ENCODE measurements at regions not wholly inside any gene's neighbourhood (a gene's known extent, or its start where the extent isn't known, plus 50 kb on each side); places are given as distances from the start of the nearest gene placed in this dataset.

DNA sequence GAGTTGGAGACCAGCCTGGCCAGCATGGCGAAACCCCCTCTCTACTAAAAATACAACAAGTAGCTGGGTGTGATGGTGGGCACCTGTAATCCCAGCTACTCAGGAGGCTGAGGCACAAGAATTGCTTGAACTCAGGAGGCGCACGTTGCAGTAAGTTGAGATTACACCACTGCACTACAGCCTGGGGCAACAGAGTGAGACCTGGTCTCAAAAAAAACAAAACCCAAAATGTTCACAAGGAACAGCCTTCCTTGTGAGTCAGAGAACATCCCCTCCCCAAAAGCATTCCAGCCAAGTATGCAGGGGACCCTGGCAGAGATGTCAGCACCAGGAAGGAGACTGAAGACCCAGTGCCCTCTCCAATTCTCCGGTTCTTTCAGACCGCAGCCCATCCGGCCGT is 314.9 kb upstream of the TSHZ3 start:
- Histone ChIP-seq H3K4me1 (ENCODE audit: control insufficient read depth, insufficient read depth, low read length, poor library complexity, severe bottlenecking) (no peaks in the 10 kb centered on the region), H3K27ac (ENCODE audit: insufficient read depth, low read length, poor library complexity, severe bottlenecking) (no peak overlapping the region), H3K27me3 (replicated peaks; ENCODE audit: control insufficient read depth, insufficient read depth, low read length, poor library complexity, severe bottlenecking) (no peaks in the 10 kb centered on the region), H3K9me3 (ENCODE audit: control insufficient read depth, low read length) (no peaks in the 10 kb centered on the region), H3K4me3 (ENCODE audit: insufficient read depth, low read depth, low read length, poor library complexity, severe bottlenecking) (no peak overlapping the region), H3K36me3 (ENCODE audit: control insufficient read depth, insufficient read depth, low read length) (no peaks in the 10 kb centered on the region)
- no peak for DNase-seq

DNA sequence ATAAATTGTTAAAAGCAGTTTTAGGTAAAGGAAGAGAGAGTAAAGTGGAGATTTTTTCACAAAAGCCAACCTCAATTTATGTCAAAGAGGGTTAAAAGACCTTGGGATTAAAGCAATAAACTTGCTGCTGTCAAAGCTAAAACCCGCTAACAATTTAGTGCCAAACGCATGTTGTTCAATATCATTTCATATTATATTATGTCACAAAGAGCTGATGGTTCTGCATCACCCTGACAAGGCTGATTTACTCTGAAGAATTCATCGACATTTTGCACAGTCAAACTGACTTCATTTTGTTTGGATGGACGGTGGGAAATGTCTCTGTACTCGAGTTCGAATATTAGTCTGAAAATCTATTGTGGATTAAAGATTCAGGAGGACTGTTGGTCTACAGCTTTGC is 315.8 kb upstream of the TSHZ3 start:
- Histone ChIP-seq H3K4me1 (ENCODE audit: control insufficient read depth, insufficient read depth, low read length, poor library complexity, severe bottlenecking) (no peaks in the 10 kb centered on the region), H3K4me3 (ENCODE audit: insufficient read depth, low read depth, low read length, poor library complexity, severe bottlenecking) (no peak overlapping the region), H3K36me3 (ENCODE audit: control insufficient read depth, insufficient read depth, low read length) (no peaks in the 10 kb centered on the region), H3K27ac (ENCODE audit: insufficient read depth, low read length, poor library complexity, severe bottlenecking) (no peak overlapping the region), H3K27me3 (replicated peaks; ENCODE audit: control insufficient read depth, insufficient read depth, low read length, poor library complexity, severe bottlenecking) (no peaks in the 10 kb centered on the region), H3K9me3 (ENCODE audit: control insufficient read depth, low read length) (no peaks in the 10 kb centered on the region)
- DNase-seq = no peak

DNA sequence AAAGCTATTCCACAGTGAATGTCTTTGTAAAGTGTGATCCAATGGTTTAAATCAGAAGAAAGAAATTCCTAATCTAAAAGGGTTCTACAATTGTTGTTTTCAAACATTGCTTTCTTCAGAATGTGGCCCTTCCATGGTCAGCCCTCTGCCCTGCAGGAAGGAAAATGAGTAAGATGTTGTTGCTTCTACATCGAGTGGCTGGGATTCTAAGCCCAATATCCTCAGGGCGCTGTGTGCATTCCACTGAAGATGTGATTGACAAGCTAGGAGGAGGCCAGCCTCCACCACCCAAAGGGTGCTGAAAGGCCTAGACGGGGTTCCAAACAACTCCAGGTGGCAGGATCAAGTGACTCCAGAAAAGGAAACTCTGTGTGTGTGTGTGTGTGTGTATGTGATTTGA is 316.9 kb upstream of the TSHZ3 start:
- no peaks in the 10 kb centered on the region for H3K27me3 ChIP-seq (replicated peaks; ENCODE audit: control insufficient read depth, insufficient read depth, low read length, poor library complexity, severe bottlenecking)
- no peak overlapping the region for H3K4me3 ChIP-seq (ENCODE audit: insufficient read depth, low read depth, low read length, poor library complexity, severe bottlenecking)
- H3K9me3 ChIP-seq (ENCODE audit: control insufficient read depth, low read length) = no peaks in the 10 kb centered on the region
- DNase-seq = no peak
- H3K36me3 ChIP-seq (ENCODE audit: control insufficient read depth, insufficient read depth, low read length) = no peaks in the 10 kb centered on the region
- H3K4me1 ChIP-seq (ENCODE audit: control insufficient read depth, insufficient read depth, low read length, poor library complexity, severe bottlenecking) = no peaks in the 10 kb centered on the region
- no peak overlapping the region for H3K27ac ChIP-seq (ENCODE audit: insufficient read depth, low read length, poor library complexity, severe bottlenecking)

DNA sequence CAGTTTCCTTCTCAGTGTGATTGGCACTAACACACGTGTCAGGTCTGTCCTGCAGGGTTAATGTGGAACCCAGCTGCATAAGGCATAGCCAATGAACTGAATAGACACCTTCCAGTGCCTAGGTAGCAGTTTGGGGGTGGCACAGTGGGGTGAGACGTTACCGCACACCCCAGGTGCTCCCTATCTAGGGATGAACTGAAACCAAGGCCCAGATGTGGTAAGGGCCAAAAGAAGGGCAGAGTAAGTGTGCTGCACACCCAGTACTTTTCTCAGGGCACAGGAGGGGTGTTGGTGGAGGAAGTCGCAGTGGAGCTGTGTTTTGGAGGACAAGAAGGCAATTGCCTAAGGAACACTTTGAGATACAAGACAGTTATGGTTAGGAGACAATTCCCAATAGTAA is 317.9 kb upstream of the TSHZ3 start:
- Histone ChIP-seq H3K36me3 (ENCODE audit: control insufficient read depth, insufficient read depth, low read length) (no peaks in the 10 kb centered on the region), H3K27me3 (replicated peaks; ENCODE audit: control insufficient read depth, insufficient read depth, low read length, poor library complexity, severe bottlenecking) (no peaks in the 10 kb centered on the region), H3K4me1 (ENCODE audit: control insufficient read depth, insufficient read depth, low read length, poor library complexity, severe bottlenecking) (no peaks in the 10 kb centered on the region), H3K9me3 (ENCODE audit: control insufficient read depth, low read length) (no peaks in the 10 kb centered on the region), H3K4me3 (ENCODE audit: insufficient read depth, low read depth, low read length, poor library complexity, severe bottlenecking) (no peak overlapping the region), H3K27ac (ENCODE audit: insufficient read depth, low read length, poor library complexity, severe bottlenecking) (no peak overlapping the region)
- DNase-seq = no peak

DNA sequence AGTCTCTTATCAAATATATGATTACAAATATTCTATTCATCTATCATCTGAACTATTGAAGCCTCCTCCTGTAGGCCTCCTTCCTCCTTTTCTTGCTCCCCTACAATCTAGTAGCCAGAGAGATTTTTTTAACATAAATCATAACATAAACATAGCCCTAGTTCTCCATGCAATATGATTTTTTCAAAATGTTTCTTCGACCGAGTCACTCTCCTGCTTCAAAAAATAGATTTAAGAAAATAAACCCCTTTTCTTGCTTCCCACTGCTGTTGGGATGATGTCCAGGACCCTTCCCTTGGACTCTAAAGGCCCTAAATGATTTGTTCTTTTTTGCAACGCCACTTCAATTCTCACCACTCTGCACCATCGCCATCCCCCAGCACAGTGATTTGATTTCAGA is 319.7 kb upstream of the TSHZ3 start:
- H3K4me3 ChIP-seq (ENCODE audit: insufficient read depth, low read depth, low read length, poor library complexity, severe bottlenecking) = no peak overlapping the region
- H3K36me3 ChIP-seq (ENCODE audit: control insufficient read depth, insufficient read depth, low read length) = no peaks in the 10 kb centered on the region
- no peak overlapping the region for H3K27ac ChIP-seq (ENCODE audit: insufficient read depth, low read length, poor library complexity, severe bottlenecking)
- no peaks in the 10 kb centered on the region for H3K9me3 ChIP-seq (ENCODE audit: control insufficient read depth, low read length)
- no peak for DNase-seq
- no peaks in the 10 kb centered on the region for H3K27me3 ChIP-seq (replicated peaks; ENCODE audit: control insufficient read depth, insufficient read depth, low read length, poor library complexity, severe bottlenecking)
- H3K4me1 ChIP-seq (ENCODE audit: control insufficient read depth, insufficient read depth, low read length, poor library complexity, severe bottlenecking) = no peaks in the 10 kb centered on the region

DNA sequence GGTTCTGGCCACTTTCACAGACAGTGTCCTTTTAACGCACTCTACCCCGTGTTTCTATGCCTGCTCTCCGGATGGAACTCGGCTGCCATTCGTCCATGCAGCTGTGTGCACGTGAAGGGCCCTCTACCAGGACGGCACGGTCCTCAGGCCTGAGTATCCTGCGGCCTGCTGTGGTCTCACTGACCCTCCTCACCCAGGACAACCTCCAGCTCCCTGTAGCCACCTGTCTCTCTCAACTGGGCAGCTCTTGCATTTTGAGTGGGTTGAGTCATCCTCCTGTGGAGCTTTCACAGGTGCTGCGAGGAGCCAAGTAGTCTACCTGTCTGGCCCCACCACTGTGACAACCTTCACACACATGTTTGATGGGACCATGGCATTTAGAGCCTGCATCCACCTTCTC is 321.7 kb upstream of the TSHZ3 start:
- H3K27me3 ChIP-seq (replicated peaks; ENCODE audit: control insufficient read depth, insufficient read depth, low read length, poor library complexity, severe bottlenecking) = no peaks in the 10 kb centered on the region
- no peak overlapping the region for H3K27ac ChIP-seq (ENCODE audit: insufficient read depth, low read length, poor library complexity, severe bottlenecking)
- no peak overlapping the region for H3K4me3 ChIP-seq (ENCODE audit: insufficient read depth, low read depth, low read length, poor library complexity, severe bottlenecking)
- H3K36me3 ChIP-seq (ENCODE audit: control insufficient read depth, insufficient read depth, low read length) = no peaks in the 10 kb centered on the region
- DNase-seq = no peak
- H3K4me1 ChIP-seq (ENCODE audit: control insufficient read depth, insufficient read depth, low read length, poor library complexity, severe bottlenecking) = no peaks in the 10 kb centered on the region
- no peaks in the 10 kb centered on the region for H3K9me3 ChIP-seq (ENCODE audit: control insufficient read depth, low read length)

DNA sequence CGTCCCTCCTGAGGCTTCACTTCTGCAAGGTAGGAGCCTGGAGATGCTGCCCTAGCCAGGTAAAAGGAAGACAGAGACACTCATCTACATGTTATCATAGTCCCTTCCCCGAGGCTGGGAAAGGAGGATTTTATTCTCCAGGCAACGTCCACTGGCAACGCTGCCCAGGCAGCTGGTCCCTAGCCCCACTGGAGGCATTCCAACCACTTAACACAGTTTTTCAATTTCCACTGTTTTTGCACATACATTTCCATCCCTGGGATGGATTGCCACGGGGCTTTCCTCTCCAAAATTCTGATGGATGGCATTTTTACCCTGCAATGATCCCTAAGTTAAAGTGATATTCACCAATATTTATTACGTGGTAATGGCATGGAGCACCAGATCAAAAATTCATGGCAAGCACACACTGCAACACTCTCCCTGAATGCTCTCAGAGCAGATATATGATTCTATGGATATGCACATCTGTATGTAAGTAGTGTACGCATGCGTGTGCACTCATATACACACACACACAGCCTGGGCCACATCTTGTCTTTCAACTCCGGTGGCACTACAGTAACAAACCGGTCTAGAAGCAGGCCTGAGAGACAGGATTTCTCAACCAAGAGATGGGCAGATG is 322.3 kb upstream of the TSHZ3 start:
- H3K4me1 ChIP-seq (ENCODE audit: control insufficient read depth, insufficient read depth, low read length, poor library complexity, severe bottlenecking) = no peaks in the 10 kb centered on the region
- H3K4me3 ChIP-seq (ENCODE audit: insufficient read depth, low read depth, low read length, poor library complexity, severe bottlenecking) = no peak overlapping the region
- H3K9me3 ChIP-seq (ENCODE audit: control insufficient read depth, low read length) = no peaks in the 10 kb centered on the region
- H3K27ac ChIP-seq (ENCODE audit: insufficient read depth, low read length, poor library complexity, severe bottlenecking) = no peak overlapping the region
- H3K27me3 ChIP-seq (replicated peaks; ENCODE audit: control insufficient read depth, insufficient read depth, low read length, poor library complexity, severe bottlenecking) = no peaks in the 10 kb centered on the region
- no peak for DNase-seq
- H3K36me3 ChIP-seq (ENCODE audit: control insufficient read depth, insufficient read depth, low read length) = no peaks in the 10 kb centered on the region

DNA sequence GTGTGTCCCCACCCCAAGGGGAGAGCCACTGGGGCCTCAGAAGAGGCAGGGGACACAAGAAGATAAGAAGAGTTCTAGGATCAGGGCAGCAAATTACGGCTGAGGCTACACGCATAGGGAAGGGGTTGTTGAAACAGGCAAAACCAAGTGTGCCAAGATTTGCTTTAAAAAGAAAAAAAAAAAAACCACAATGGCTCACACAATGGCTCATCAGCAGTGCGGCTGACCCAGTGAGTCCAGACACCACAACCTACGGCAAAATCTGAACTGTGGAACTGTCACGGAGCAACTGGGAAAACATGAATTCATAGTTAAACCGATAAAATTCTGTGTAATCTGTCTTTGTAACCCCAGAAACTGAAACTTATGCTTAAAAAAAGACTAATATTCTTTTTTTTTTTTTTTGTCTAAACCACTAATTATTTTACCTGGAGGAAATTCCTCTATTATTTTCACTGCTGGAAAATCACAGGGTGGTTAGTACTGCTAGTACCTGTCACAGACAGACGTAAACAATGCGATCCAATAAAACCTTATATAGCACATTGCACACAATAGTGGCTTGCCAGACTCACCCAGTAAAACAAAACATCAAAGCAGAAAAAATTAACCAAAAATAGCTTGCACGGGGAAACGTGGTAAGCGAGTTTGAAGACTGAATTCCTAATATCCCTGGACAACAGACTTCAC is 325.4 kb upstream of the TSHZ3 start:
- Histone ChIP-seq H3K4me3 (ENCODE audit: insufficient read depth, low read depth, low read length, poor library complexity, severe bottlenecking) (no peak overlapping the region), H3K27me3 (replicated peaks; ENCODE audit: control insufficient read depth, insufficient read depth, low read length, poor library complexity, severe bottlenecking) (no peaks in the 10 kb centered on the region), H3K9me3 (ENCODE audit: control insufficient read depth, low read length) (no peaks in the 10 kb centered on the region), H3K4me1 (ENCODE audit: control insufficient read depth, insufficient read depth, low read length, poor library complexity, severe bottlenecking) (no peaks in the 10 kb centered on the region), H3K36me3 (ENCODE audit: control insufficient read depth, insufficient read depth, low read length) (no peaks in the 10 kb centered on the region), H3K27ac (ENCODE audit: insufficient read depth, low read length, poor library complexity, severe bottlenecking) (no peak overlapping the region)
- no peak for DNase-seq

DNA sequence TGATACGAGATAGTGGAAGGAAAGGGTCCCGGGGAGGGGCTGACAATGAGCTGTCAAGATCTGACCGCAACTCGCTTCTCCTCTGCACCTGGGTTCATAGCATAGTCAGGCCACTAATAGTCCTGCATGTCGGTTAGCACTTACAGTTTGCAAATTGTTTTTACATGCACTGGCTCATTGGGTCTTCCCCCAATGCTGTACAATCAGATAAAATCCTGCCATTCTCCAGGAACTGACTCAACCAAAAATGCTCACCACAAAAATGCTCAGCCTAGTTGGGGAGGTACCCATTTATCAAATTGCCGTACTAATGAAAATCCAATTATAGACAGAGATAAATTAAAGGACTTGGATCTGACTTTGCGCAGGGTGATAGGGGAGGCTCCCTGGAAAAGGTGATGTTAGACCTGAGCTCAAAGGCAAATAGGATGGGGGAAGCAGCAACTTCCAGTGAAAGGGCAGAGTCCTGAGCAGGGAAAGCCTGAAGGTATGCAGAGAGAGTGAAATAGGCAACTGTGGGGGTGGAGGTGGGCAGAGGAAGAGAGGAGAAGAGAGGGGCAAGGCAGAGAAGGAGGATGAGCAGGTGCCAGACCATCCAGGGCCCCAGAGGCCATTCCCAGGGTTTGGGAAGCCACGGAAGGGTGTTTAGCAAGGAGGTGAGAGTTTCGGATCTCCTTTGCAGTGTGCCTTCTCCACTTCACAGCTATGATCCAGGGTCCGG is 326.1 kb upstream of the TSHZ3 start:
- Histone ChIP-seq H3K4me3 (ENCODE audit: insufficient read depth, low read depth, low read length, poor library complexity, severe bottlenecking) (no peak overlapping the region), H3K27me3 (replicated peaks; ENCODE audit: control insufficient read depth, insufficient read depth, low read length, poor library complexity, severe bottlenecking) (no peaks in the 10 kb centered on the region)

DNA sequence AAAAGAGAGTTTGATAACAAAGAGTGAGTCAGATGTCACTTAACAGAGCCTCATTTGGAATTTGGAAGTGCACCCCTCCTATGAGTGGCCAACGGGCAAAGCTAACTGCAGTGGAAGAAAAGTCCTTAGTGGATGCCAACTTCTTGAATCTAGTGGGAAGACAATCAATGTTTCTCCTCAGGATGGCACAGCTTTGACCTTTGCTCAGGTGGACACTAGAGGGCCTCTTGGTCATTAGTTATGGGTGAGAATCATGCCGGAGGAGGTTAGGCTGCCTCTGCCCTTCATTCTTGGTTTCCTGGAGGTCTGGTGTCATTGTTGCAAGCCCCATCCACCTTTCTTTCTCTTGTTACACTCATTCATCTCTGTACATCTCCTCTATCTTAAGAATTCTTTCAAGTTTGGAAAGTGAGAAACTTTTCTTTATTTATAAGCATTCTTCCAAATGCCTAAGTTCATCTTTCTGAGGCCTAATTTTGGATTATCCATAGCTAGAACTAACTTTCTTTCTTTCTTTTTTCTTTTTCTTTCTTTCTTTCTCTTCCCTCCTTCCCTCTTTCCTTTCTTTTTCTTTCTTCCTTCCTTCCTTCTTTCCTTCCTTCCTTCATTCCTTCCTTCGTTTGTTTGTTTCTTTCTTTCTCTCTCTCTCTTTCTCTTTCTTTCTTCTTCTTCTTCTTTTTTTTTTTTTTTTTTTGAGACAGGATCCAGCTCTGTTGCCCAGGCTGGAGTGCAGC is 327.2 kb upstream of the TSHZ3 start:
- no peak overlapping the region for H3K27ac ChIP-seq (ENCODE audit: insufficient read depth, low read length, poor library complexity, severe bottlenecking)
- H3K27me3 ChIP-seq (replicated peaks; ENCODE audit: control insufficient read depth, insufficient read depth, low read length, poor library complexity, severe bottlenecking) = no peaks in the 10 kb centered on the region
- H3K4me3 ChIP-seq (ENCODE audit: insufficient read depth, low read depth, low read length, poor library complexity, severe bottlenecking) = no peak overlapping the region
- H3K4me1 ChIP-seq (ENCODE audit: control insufficient read depth, insufficient read depth, low read length, poor library complexity, severe bottlenecking) = no peaks in the 10 kb centered on the region
- no peak for DNase-seq
- no peaks in the 10 kb centered on the region for H3K36me3 ChIP-seq (ENCODE audit: control insufficient read depth, insufficient read depth, low read length)
- H3K9me3 ChIP-seq (ENCODE audit: control insufficient read depth, low read length) = no peaks in the 10 kb centered on the region

More for the DNA sequence above, 326.1 kb upstream of the TSHZ3 start:
- no peak for DNase-seq
- Histone ChIP-seq H3K36me3 (ENCODE audit: control insufficient read depth, insufficient read depth, low read length) (no peaks in the 10 kb centered on the region), H3K4me1 (ENCODE audit: control insufficient read depth, insufficient read depth, low read length, poor library complexity, severe bottlenecking) (no peaks in the 10 kb centered on the region), H3K27ac (ENCODE audit: insufficient read depth, low read length, poor library complexity, severe bottlenecking) (no peak overlapping the region), H3K9me3 (ENCODE audit: control insufficient read depth, low read length) (no peaks in the 10 kb centered on the region)

Measured in effector memory CD4-positive, alpha-beta T cell (primary cell).